Esophagus muscularis mucosa (tissue), 4 donors: ENCODE measurements at regions not wholly inside any gene's neighbourhood (a gene's known extent, or its start where the extent isn't known, plus 50 kb on each side); places are given as distances from the start of the nearest gene placed in this dataset.

Source experiments
- DNase-seq: peaks from one replicate; pipeline ENCODE4 v3.0.0-alpha.2; 2017; ENCODE audit errors: extremely low spot score
- H3K27ac ChIP-seq, 4 donors: fragments of 200-600 bp; sonication (generic); replicated peaks in 1 of 4; 1 replicate in 3 of 4; 2 replicates in 1 of 4; pipeline ENCODE4 v1.5.1; 2016 to 2019; ENCODE audit warnings: mild to moderate bottlenecking in 1 of 4
- H3K27me3 ChIP-seq, 4 donors: fragments of 200-600 bp; sonication (generic); one replicate each; pipeline versions ENCODE4 v1.5.1 to v1.6.0; 2016 to 2019
- H3K36me3 ChIP-seq, 4 donors: fragments of 200-600 bp; sonication (generic); one replicate each; pipeline ENCODE4 v1.5.1; 2016 to 2019
- H3K4me1 ChIP-seq, 4 donors: fragments of 200-600 bp; sonication (generic); one replicate each; pipeline ENCODE4 v1.5.1; 2016 to 2019
- H3K4me3 ChIP-seq, 4 donors: fragments of 200-600 bp; sonication (generic); 1 replicate in 2 of 4; 2 replicates in 2 of 4; pipeline ENCODE4 v1.5.1; 2016 to 2019; ENCODE audit warnings: mild to moderate bottlenecking in 4 of 4, moderate library complexity in 1 of 4
- H3K9me3 ChIP-seq, 4 donors: fragments of 200-600 bp; sonication (generic); 1 replicate in 3 of 4; 2 replicates in 1 of 4; pipeline ENCODE4 v1.5.1; 2016 to 2019
- EP300 ChIP-seq: sonication (generic); formaldehyde crosslinking; IDR thresholded peaks from one replicate; pipeline ENCODE4 v1.6.1; 2017; ENCODE audit warnings: antibody characterized with exemption
- POLR2A ChIP-seq: fragments of 450-650 bp; IDR thresholded peaks from one replicate; pipeline ENCODE4 v1.6.1; 2017; ENCODE audit warnings: antibody characterized with exemption, moderate library complexity, mild to moderate bottlenecking, low read depth
- POLR2AphosphoS5 ChIP-seq, 2 donors: sonication (generic); formaldehyde crosslinking; IDR thresholded peaks; one replicate each; pipeline ENCODE4 v1.6.1; 2017; ENCODE audit warnings: antibody characterized with exemption in 2 of 2
- WGBS: methylation state at CpG from one replicate; pipeline ENCODE4 v1.1.5; 2018; 5-methylcytosine and 5-hydroxymethylcytosine counted together
- intact Hi-C: fragments of 100-400 bp; cut with DNase I; formaldehyde crosslinking; loops from one replicate; pipeline ENCODE4 v1.15.1; 2023
- TF ChIP-seq, protein P1 (sequence below), 3 experiments: fragments of 200-600 bp in 2 of 3; fragments of 450-650 bp in 1 of 3; sonication (generic) in 2 of 3; IDR thresholded peaks; one replicate each; pipeline ENCODE4 v1.5.1; 2017 to 2019; ENCODE audit warnings: antibody characterized with exemption in 3 of 3, mild to moderate bottlenecking in 2 of 3, moderate library complexity in 1 of 3

DNA sequence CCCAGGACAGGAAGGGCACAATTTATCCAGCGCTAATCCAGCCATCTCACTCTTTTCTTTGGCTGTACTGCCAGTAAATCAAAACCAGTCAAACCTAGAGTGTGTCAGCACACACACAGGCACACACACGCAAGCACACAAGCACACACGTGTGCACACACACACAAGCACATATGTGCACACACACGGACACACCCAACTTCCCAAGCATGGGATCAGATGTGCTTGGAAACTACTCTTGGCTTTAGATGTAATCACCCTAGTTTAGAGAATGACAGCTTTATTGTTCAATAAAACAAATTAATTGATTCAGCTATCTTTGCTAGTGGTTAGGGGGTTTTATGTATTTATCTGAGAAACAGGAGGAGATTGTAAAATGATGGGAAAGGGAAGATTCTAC, 615.0 kb upstream of the MKI67 start:
- H3K4me1 ChIP-seq, result no peaks in the 10 kb centered on the region
- 86% methylated on average over 4 of the region's 4 CpGs for WGBS
- H3K36me3 ChIP-seq, result no peaks in the 10 kb centered on the region
- peaks cover 0 to 26% (median 0%) of the 10 kb centered on the region in 4 donors for H3K27me3 ChIP-seq
- H3K27ac ChIP-seq, result no peak overlapping the region
- no peak for TF ChIP-seq POLR2A
- TF ChIP-seq POLR2AphosphoS5 (IDR thresholded peaks at IDR 0.05), result no peak
- TF ChIP-seq, protein P1, sequence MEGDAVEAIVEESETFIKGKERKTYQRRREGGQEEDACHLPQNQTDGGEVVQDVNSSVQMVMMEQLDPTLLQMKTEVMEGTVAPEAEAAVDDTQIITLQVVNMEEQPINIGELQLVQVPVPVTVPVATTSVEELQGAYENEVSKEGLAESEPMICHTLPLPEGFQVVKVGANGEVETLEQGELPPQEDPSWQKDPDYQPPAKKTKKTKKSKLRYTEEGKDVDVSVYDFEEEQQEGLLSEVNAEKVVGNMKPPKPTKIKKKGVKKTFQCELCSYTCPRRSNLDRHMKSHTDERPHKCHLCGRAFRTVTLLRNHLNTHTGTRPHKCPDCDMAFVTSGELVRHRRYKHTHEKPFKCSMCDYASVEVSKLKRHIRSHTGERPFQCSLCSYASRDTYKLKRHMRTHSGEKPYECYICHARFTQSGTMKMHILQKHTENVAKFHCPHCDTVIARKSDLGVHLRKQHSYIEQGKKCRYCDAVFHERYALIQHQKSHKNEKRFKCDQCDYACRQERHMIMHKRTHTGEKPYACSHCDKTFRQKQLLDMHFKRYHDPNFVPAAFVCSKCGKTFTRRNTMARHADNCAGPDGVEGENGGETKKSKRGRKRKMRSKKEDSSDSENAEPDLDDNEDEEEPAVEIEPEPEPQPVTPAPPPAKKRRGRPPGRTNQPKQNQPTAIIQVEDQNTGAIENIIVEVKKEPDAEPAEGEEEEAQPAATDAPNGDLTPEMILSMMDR (IDR thresholded peaks at IDR 0.05), result no peak
- no peak for TF ChIP-seq EP300
- no peak for DNase-seq
- no peaks in the 10 kb centered on the region for H3K9me3 ChIP-seq
- intact Hi-C loops, result no loop called here
- H3K4me3 ChIP-seq, result no peak overlapping the region

GRCh38 chr10:128741680-128742079, 615.5 kb upstream of the MKI67 start:
- DNase-seq, result no peak
- intact Hi-C loops, result no loop called here
- no peaks in the 10 kb centered on the region for H3K36me3 ChIP-seq
- H3K27ac ChIP-seq, result no peak overlapping the region
- H3K27me3 ChIP-seq, result peaks cover 0 to 26% (median 0%) of the 10 kb centered on the region in 4 donors
- H3K9me3 ChIP-seq, result no peaks in the 10 kb centered on the region
- TF ChIP-seq POLR2AphosphoS5 (IDR thresholded peaks at IDR 0.05) (no peak), EP300 (no peak), POLR2A (no peak)
- TF ChIP-seq, protein P1 (IDR thresholded peaks at IDR 0.05), result no peak
- H3K4me3 ChIP-seq, result no peak overlapping the region
- no peaks in the 10 kb centered on the region for H3K4me1 ChIP-seq
- 85% methylated on average over 5 of the region's 5 CpGs for WGBS

- no peak for DNase-seq
- 100% methylated on average over 1 of the region's 1 CpG for WGBS
- intact Hi-C loops, result no loop called here
Observed at GRCh38 chr10:128744092-128744491, 617.9 kb upstream of the MKI67 start.

DNA sequence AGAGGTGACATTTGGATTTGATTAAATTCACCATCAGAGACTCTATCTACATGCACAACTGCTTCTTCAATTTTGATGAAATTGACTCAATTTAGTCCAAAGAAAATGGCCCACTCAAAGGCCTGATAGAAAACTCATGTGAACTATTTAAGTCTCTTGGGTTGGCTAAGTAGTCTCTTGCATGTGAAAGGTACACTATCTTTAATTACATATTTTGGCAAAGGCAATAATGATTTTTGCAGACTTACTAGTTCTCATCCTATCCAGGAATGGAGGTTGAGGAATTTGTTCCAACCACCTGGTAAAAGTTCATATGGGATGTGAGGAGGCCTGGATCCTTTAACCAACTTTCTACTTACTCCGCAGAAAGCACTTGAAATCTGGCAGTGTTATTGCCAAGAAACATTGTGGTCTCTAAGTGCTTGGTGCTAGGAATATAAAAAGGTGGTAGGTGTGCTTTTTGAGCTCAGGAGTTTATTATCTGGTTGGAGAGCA, 618.6 kb upstream of the MKI67 start:
- H3K4me3 ChIP-seq, result no peak overlapping the region
- H3K27ac ChIP-seq, result no peak overlapping the region
- H3K9me3 ChIP-seq, result no peaks in the 10 kb centered on the region
- intact Hi-C loops, result no loop called here
- TF ChIP-seq POLR2AphosphoS5 (IDR thresholded peaks at IDR 0.05) (no peak), EP300 (no peak), POLR2A (no peak)
- TF ChIP-seq, protein P1 (IDR thresholded peaks at IDR 0.05), result no peak
- no peak for DNase-seq
- WGBS, result 79% methylated on average over 1 of the region's 1 CpG
- no peaks in the 10 kb centered on the region for H3K4me1 ChIP-seq
- peaks cover 0 to 29% (median 0%) of the 10 kb centered on the region in 4 donors for H3K27me3 ChIP-seq
- no peaks in the 10 kb centered on the region for H3K36me3 ChIP-seq

More at GRCh38 chr10:128744092-128744491, 617.9 kb upstream of the MKI67 start:
- Histone ChIP-seq H3K27ac (no peak overlapping the region), H3K4me1 (no peaks in the 10 kb centered on the region), H3K36me3 (no peaks in the 10 kb centered on the region), H3K27me3 (peaks cover 0 to 36% (median 0%) of the 10 kb centered on the region in 4 donors), H3K9me3 (no peaks in the 10 kb centered on the region), H3K4me3 (no peak overlapping the region)
- TF ChIP-seq EP300 (no peak), POLR2AphosphoS5 (IDR thresholded peaks at IDR 0.05) (no peak), POLR2A (no peak)
- TF ChIP-seq, protein P1 (IDR thresholded peaks at IDR 0.05), result no peak
